HCT116 (cell line): ENCODE measurements at regions not wholly inside any gene's neighbourhood (a gene's known extent, or its start where the extent isn't known, plus 50 kb on each side); places are given as distances from the start of the nearest gene placed in this dataset.
"Not testable (repeated sequence)": the region's sequence is repeated elsewhere in the genome, so short reads cannot be mapped to it uniquely, and the experiment has no call there.

Source experiments
- ATAC-seq: fragments of 200-7000 bp; cut with Tn5 transposase; 2 replicates; pipeline ENCODE4 v1.9.1; 2020; ENCODE audit warnings: mild to moderate bottlenecking, moderate library complexity
- BruUV-seq: library from RNA; stranded (reverse); fragments of 400-500 nt; replicated peaks from 2 replicates; lab custom pipeline; 2021; lab: Mats Ljungman, UMichigan
- CTCF ChIA-PET: fragments of 300-600 bp; sonication (Branson Sonifier 250); formaldehyde crosslinking; loops from one replicate; lab custom pipeline; 2021; ENCODE audit warnings: antibody characterized with exemption; lab: Charles Lee
- POLR2A ChIA-PET: fragments of 300-600, 350-600 bp; sonication (Branson Sonifier 250); formaldehyde crosslinking; loops from one replicate; lab custom pipeline; 2021; ENCODE audit warnings: antibody characterized with exemption; lab: Charles Lee
- RAD21 ChIA-PET, 2 experiments: fragments of 300-600 bp; sonication (Branson Sonifier 250); formaldehyde crosslinking; loops; one replicate each; lab custom pipeline; 2023; ENCODE audit warnings: low total read pairs in 2 of 2; ENCODE audit not compliant: uncharacterized antibody in 2 of 2, unreplicated experiment in 2 of 2, low non-redundant PET in 1 of 2; lab: Charles Lee
- DNase-seq: peaks from one replicate; pipeline ENCODE4 v3.0.0-alpha.2; 2010; ENCODE audit warnings: low read depth, low spot score
- H2AFZ ChIP-seq: fragments of 200-600 bp; shearing (Covaris generic), sonication (generic); 2 replicates; pipeline ENCODE4 v1.6.1; 2017; ENCODE audit warnings: low read depth, mixed run types, mixed read lengths, antibody characterized with exemption, low read length; ENCODE audit not compliant: poor library complexity, severe bottlenecking
- H3K27ac ChIP-seq: 2 replicates; pipeline ENCODE4 v1.5.1; 2012; ENCODE audit warnings: low read depth, low read length
- H3K27me3 ChIP-seq: fragments of 200-600 bp; sonication (generic); 2 replicates; pipeline ENCODE4 v1.6.1; 2016; ENCODE audit warnings: mixed run types, low read length, mixed read lengths; ENCODE audit not compliant: insufficient read depth
- H3K36me3 ChIP-seq, 2 experiments: fragments of 200-500 bp in 1 of 2; fragments of 200-600 bp in 1 of 2; sonication (Bioruptor generic) in 1 of 2; sonication (generic) in 1 of 2; 2 replicates each; pipeline versions ENCODE4 v1.5.1 to v1.6.1; 2014 to 2016; ENCODE audit warnings: low read length in 2 of 2, inconsistent platforms in 1 of 2, mixed read lengths in 1 of 2, mixed run types in 1 of 2; ENCODE audit not compliant: insufficient read depth in 2 of 2, control insufficient read depth in 1 of 2
- H3K4me1 ChIP-seq, 2 experiments: fragments of 200-600 bp in 1 of 2; sonication (generic) in 1 of 2; 2 replicates each; pipeline versions ENCODE4 v1.5.1 to v1.6.1; 2012 to 2017; ENCODE audit warnings: low read length in 2 of 2, inconsistent platforms in 1 of 2, mild to moderate bottlenecking in 1 of 2, mixed read lengths in 1 of 2, mixed run types in 1 of 2, moderate library complexity in 1 of 2; ENCODE audit not compliant: insufficient read depth in 2 of 2, control insufficient read depth in 1 of 2
- H3K4me2 ChIP-seq: fragments of 200-600 bp; sonication (generic); 2 replicates; pipeline ENCODE4 v1.6.1; 2017; ENCODE audit warnings: mixed run types, low read length, mixed read lengths
- H3K4me3 ChIP-seq, 2 experiments: fragments of 200-600 bp in 1 of 2; sonication (generic) in 1 of 2; replicated peaks in 1 of 2; 2 replicates each; pipeline ENCODE4 v1.5.1; 2011 to 2016; ENCODE audit warnings: low read length in 2 of 2, control low read depth in 1 of 2, low read depth in 1 of 2, mild to moderate bottlenecking in 1 of 2, mixed read lengths in 1 of 2, mixed run types in 1 of 2
- H3K79me2 ChIP-seq: fragments of 200-600 bp; sonication (generic); 2 replicates; pipeline ENCODE4 v1.6.1; 2017; ENCODE audit warnings: mild to moderate bottlenecking, mixed run types, low read length, moderate library complexity, mixed read lengths; ENCODE audit not compliant: insufficient read depth
- H3K9ac ChIP-seq: fragments of 200-600 bp; sonication (generic); 2 replicates; pipeline ENCODE4 v1.6.1; 2016; ENCODE audit warnings: low read length, mixed read lengths
- H3K9me2 ChIP-seq: fragments of 200-600 bp; sonication (generic), shearing (Covaris generic); 2 replicates; pipeline ENCODE4 v1.6.1; 2017; ENCODE audit warnings: mixed run types, mild to moderate bottlenecking, moderate library complexity; ENCODE audit not compliant: insufficient read depth
- H3K9me3 ChIP-seq, 2 experiments: fragments of 200-500 bp in 1 of 2; fragments of 200-600 bp in 1 of 2; sonication (Bioruptor generic) in 1 of 2; sonication (generic) in 1 of 2; 2 replicates each; pipeline ENCODE4 v1.6.1; 2014 to 2017; ENCODE audit warnings: low read length in 2 of 2, mixed read lengths in 2 of 2, inconsistent platforms in 1 of 2, low read depth in 1 of 2, mild to moderate bottlenecking in 1 of 2, mixed run types in 1 of 2, moderate library complexity in 1 of 2; ENCODE audit not compliant: control insufficient read depth in 1 of 2, insufficient read depth in 1 of 2
- H4K20me1 ChIP-seq: fragments of 200-600 bp; sonication (generic), shearing (Covaris generic); 2 replicates; pipeline ENCODE4 v1.6.1; 2017; ENCODE audit warnings: mixed run types, mild to moderate bottlenecking, moderate library complexity; ENCODE audit not compliant: insufficient read depth
- CBX3 ChIP-seq: IDR thresholded peaks from 2 replicates; pipeline ENCODE4 v1.6.1; 2012; ENCODE audit warnings: low read depth
- CEBPB ChIP-seq: IDR thresholded peaks from 2 replicates; pipeline ENCODE4 v1.6.1; 2012; ENCODE audit warnings: low read depth
- FOSL1 ChIP-seq: IDR thresholded peaks from 2 replicates; pipeline ENCODE4 v1.6.1; 2012; ENCODE audit warnings: low read depth
- JUND ChIP-seq: IDR thresholded peaks from 2 replicates; pipeline ENCODE4 v1.6.1; 2012
- SP1 ChIP-seq: IDR thresholded peaks from 2 replicates; pipeline ENCODE4 v1.6.1; 2012; ENCODE audit warnings: low read depth
- TCF7L2 ChIP-seq: IDR thresholded peaks from 2 replicates; pipeline ENCODE4 v1.7.0; 2011; ENCODE audit warnings: borderline replicate concordance, inconsistent platforms; ENCODE audit not compliant: insufficient read depth, insufficient read length; ENCODE audit errors: extremely low read depth
- intact Hi-C: fragments of 100-400 bp; cut with micrococcal nuclease; formaldehyde crosslinking; loops from 2 replicates; pipeline ENCODE4 v1.10.0; 2022

DNA sequence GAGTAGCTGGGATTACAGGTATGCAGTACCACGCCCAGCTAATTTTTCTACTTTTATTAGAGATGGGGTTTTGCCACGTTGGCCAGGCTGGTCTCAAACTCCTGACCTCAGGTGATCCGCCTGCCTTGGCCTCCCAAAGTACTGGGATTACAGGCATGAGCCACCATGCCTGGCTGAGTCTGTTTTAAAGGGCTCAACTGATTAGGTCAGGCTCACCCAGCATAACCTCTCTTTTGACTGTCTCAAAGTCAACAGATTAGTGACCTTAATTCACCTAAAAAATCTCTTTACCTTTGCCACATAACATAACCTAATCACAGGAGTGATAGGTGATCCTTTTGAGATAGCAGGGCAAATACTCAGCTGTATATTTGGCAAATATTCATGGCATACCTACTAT is 147.9 kb upstream of the EYA4 start:
- peak overlapping the region; percentile 20 for H2AFZ ChIP-seq
- BruUV-seq, H4K20me1 ChIP-seq, H3K36me3 ChIP-seq, RAD21 ChIA-PET, H3K9me3 ChIP-seq, H3K27me3 ChIP-seq, intact Hi-C loops, H3K4me3 ChIP-seq, CTCF ChIA-PET, DNase-seq, H3K79me2 ChIP-seq, H3K9me2 ChIP-seq: not testable (repeated sequence)
- H3K4me2 ChIP-seq = peak overlapping the region; percentile 50
- peaks cover 9 to 43% of the 10 kb centered on the region in 2 experiments; a peak in 3 of 4 replicates for H3K4me1 ChIP-seq
- POLR2A ChIA-PET = interaction anchor here (0.8 to 1.8 kb wide), 2 partner anchors 10 to 24 kb away, joined by 3 to 4 read pairs; no protein-coding TSS in a partner anchor
- TF ChIP-seq JUND (0 out of 2 replicates have a peak, but pooled peaks have one; percentile 33), SP1 (peak; percentile 41; the same call in 1 of the 2 replicates)
- peak overlapping the region; percentile 39; the same call in 1 of the 2 replicates for H3K9ac ChIP-seq
- ATAC-seq = peak; percentile 52
- H3K27ac ChIP-seq = peak overlapping the region; percentile 73

DNA sequence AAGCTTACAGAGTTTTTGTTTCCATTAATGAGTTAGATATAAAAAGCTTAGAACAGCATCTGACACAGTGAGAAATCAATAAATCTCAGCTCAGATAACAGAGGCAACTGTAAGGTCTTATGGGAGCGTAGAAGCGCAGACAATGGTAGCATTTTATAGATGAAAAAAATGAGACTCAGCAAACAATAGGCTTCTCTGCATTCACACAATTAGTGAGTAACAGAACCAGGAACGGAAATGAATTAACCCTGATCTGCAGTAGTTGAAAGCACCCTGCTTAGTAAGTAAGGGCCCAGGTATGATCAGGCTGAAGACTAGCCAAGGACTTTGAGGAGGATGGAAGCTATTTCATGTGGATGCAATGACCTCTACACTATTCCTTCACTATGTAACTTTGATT is 147.2 kb upstream of the EYA4 start:
- peaks cover 14 to 46% of the 10 kb centered on the region in 2 experiments; a peak in 3 of 4 replicates for H3K4me1 ChIP-seq
- POLR2A ChIA-PET = interaction anchor here (1.8 kb wide), 1 partner anchor 10 kb away, joined by 4 read pairs; no protein-coding TSS in a partner anchor
- DNase-seq = peak; percentile 67
- TF ChIP-seq SP1 (peak; percentile 74), CBX3 (0 out of 2 replicates have a peak, but pooled peaks have one; percentile 19), FOSL1 (peak; percentile 40), TCF7L2 (peak; percentile 56), JUND (peak; percentile 56; the same call in 1 of the 2 replicates), CEBPB (no peak)
- TF ChIP-seq, all 23 proteins: peak for 5
- intact Hi-C loops = no loop called here
- H3K36me3 ChIP-seq = no peaks in the 10 kb centered on the region
- peak overlapping the region; percentile 73 for H3K27ac ChIP-seq
- ChIA-PET RAD21 (no interaction called here), CTCF (no interaction called here)
- no peak overlapping the region for H3K9ac ChIP-seq
- H3K9me2 ChIP-seq = no peaks in the 10 kb centered on the region
- H3K4me2 ChIP-seq = peak overlapping the region; percentile 29
- H3K9me3 ChIP-seq = no peaks in the 10 kb centered on the region
- no peaks in the 10 kb centered on the region for H4K20me1 ChIP-seq
- H3K27me3 ChIP-seq = no peaks in the 10 kb centered on the region; the same call in 1 of the 2 replicates
- H3K4me3 ChIP-seq = no peak overlapping the region
- no TSS peak for BruUV-seq
- ATAC-seq = peak; percentile 67
- H2AFZ ChIP-seq = no peak overlapping the region
- H3K79me2 ChIP-seq = no peaks in the 10 kb centered on the region
